SK-N-SH (cell line): ENCODE measurements at regions not wholly inside any gene's neighbourhood (a gene's known extent, or its start where the extent isn't known, plus 50 kb on each side); places are given as distances from the start of the nearest gene placed in this dataset.
"Not testable (repeated sequence)": the region's sequence is repeated elsewhere in the genome, so short reads cannot be mapped to it uniquely, and the experiment has no call there.

Experiments
- CTCF ChIA-PET: fragments of 300-600, 350-600 bp; formaldehyde crosslinking; extraction: SDS; loops from one replicate; lab custom pipeline; 2021; lab: Yijun Ruan, JAX
- POLR2A ChIA-PET: fragments of 350-600 bp; sonication (Branson Sonifier 250); formaldehyde crosslinking; extraction: SDS; loops from one replicate; lab custom pipeline; 2020; ENCODE audit warnings: antibody characterized with exemption, inconsistent platforms; lab: Yijun Ruan, JAX
- DNase-seq: peaks from one replicate; pipeline ENCODE4 v3.0.0; 2012
- H2AFZ ChIP-seq: fragments of 200-600 bp; sonication (generic); 2 replicates; pipeline ENCODE4 v1.8.1; 2016; ENCODE audit warnings: antibody characterized with exemption, mild to moderate bottlenecking, low read depth
- H3F3A ChIP-seq: fragments of 200-600 bp; sonication (generic); replicated peaks from 2 replicates; pipeline ENCODE3; 2016; ENCODE audit warnings: antibody characterized with exemption, mild to moderate bottlenecking; ENCODE audit not compliant: insufficient read depth
- H3K27ac ChIP-seq, 2 experiments: fragments of 200-500 bp in 1 of 2; fragments of 200-600 bp in 1 of 2; sonication (Bioruptor generic) in 1 of 2; sonication (generic), shearing (Covaris generic) in 1 of 2; 2 replicates each; pipeline versions ENCODE4 v1.5.1 to v1.6.1; 2014 to 2016; ENCODE audit warnings: low read depth in 2 of 2, inconsistent platforms in 1 of 2, low read length in 1 of 2, mild to moderate bottlenecking in 1 of 2, mixed read lengths in 1 of 2
- H3K27me3 ChIP-seq: fragments of 200-600 bp; sonication (generic), shearing (Covaris generic); 2 replicates; pipeline ENCODE4 v1.6.1; 2016; ENCODE audit warnings: mixed run types; ENCODE audit not compliant: insufficient read depth
- H3K36me3 ChIP-seq, 2 experiments: fragments of 200-500 bp in 1 of 2; fragments of 200-600 bp in 1 of 2; sonication (Bioruptor generic) in 1 of 2; sonication (generic) in 1 of 2; replicated peaks in 1 of 2; 2 replicates each; pipeline versions ENCODE3 to v1.5.1; 2014 to 2016; ENCODE audit warnings: low read length in 1 of 2, mild to moderate bottlenecking in 1 of 2; ENCODE audit not compliant: insufficient read depth in 2 of 2, control insufficient read depth in 1 of 2
- H3K4me1 ChIP-seq, 2 experiments: fragments of 200-500 bp in 1 of 2; fragments of 200-600 bp in 1 of 2; sonication (Bioruptor generic) in 1 of 2; sonication (generic), shearing (Covaris generic) in 1 of 2; 2 replicates each; pipeline versions ENCODE4 v1.5.1 to v1.6.1; 2014 to 2016; ENCODE audit warnings: low read depth in 1 of 2, low read length in 1 of 2, mixed run types in 1 of 2; ENCODE audit not compliant: insufficient read depth in 2 of 2, control insufficient read depth in 1 of 2
- H3K4me2 ChIP-seq: fragments of 200-600 bp; sonication (generic), shearing (Covaris generic); 2 replicates; pipeline ENCODE4 v1.6.1; 2017; ENCODE audit warnings: mixed run types
- H3K4me3 ChIP-seq, 2 experiments: fragments of 200-500 bp in 1 of 2; fragments of 200-600 bp in 1 of 2; sonication (Bioruptor generic) in 1 of 2; sonication (generic), shearing (Covaris generic) in 1 of 2; 2 replicates each; pipeline versions ENCODE4 v1.5.1 to v1.8.1; 2014 to 2016; ENCODE audit warnings: low read depth in 2 of 2, inconsistent platforms in 1 of 2, low read length in 1 of 2, mild to moderate bottlenecking in 1 of 2, mixed read lengths in 1 of 2, moderate library complexity in 1 of 2
- H3K79me2 ChIP-seq: fragments of 200-600 bp; sonication (generic); 2 replicates; pipeline ENCODE4 v1.8.1; 2017; ENCODE audit warnings: mild to moderate bottlenecking; ENCODE audit not compliant: insufficient read depth
- H3K9ac ChIP-seq: fragments of 200-600 bp; sonication (generic); 2 replicates; pipeline ENCODE4 v1.6.1; 2017; ENCODE audit warnings: mixed run types
- H3K9me2 ChIP-seq: fragments of 200-600 bp; sonication (generic); 2 replicates; pipeline ENCODE4 v1.6.1; 2017; ENCODE audit warnings: mixed run types
- H3K9me3 ChIP-seq: fragments of 200-600 bp; sonication (generic); 2 replicates; pipeline ENCODE4 v1.6.1; 2017; ENCODE audit warnings: mixed run types, mild to moderate bottlenecking, moderate library complexity
- H4K20me1 ChIP-seq: fragments of 200-600 bp; sonication (generic); 2 replicates; pipeline ENCODE4 v1.6.1; 2017; ENCODE audit warnings: mild to moderate bottlenecking, mixed run types; ENCODE audit not compliant: insufficient read depth
- FOXM1 ChIP-seq: IDR thresholded peaks from 2 replicates; pipeline ENCODE4 v1.4.0; 2012; ENCODE audit warnings: low read depth, mild to moderate bottlenecking
- MXI1 ChIP-seq: IDR thresholded peaks from 2 replicates; pipeline ENCODE4 v1.6.1; 2012; ENCODE audit warnings: mild to moderate bottlenecking, low read depth, low read length, improper control_type of control experiment
- POLR2AphosphoS5 ChIP-seq: IDR thresholded peaks from 2 replicates; pipeline ENCODE4 v1.6.1; 2012; ENCODE audit warnings: low read depth, low read length
- RAD21 ChIP-seq: IDR thresholded peaks from 2 replicates; pipeline ENCODE4 v1.6.1; 2012; ENCODE audit warnings: mild to moderate bottlenecking, low read length
- RCOR1 ChIP-seq: fragments of 150-350 bp; IDR thresholded peaks from 2 replicates; pipeline ENCODE4 v1.6.1; 2017; ENCODE audit warnings: antibody characterized with exemption, low read length
- RXRA ChIP-seq: IDR thresholded peaks from 2 replicates; pipeline ENCODE4 v1.4.0; 2012; ENCODE audit warnings: low read depth, mild to moderate bottlenecking, borderline replicate concordance
- USF2 ChIP-seq: fragments of 150-350 bp; IDR thresholded peaks from 2 replicates; pipeline ENCODE4 v1.6.1; 2017; ENCODE audit warnings: antibody characterized with exemption, low read length, low read depth, borderline replicate concordance
- YY1 ChIP-seq: IDR thresholded peaks from 2 replicates; pipeline ENCODE4 v1.4.0; 2012; ENCODE audit warnings: low read depth, mild to moderate bottlenecking
- ZBTB33 ChIP-seq: IDR thresholded peaks from 2 replicates; pipeline ENCODE4 v1.4.0; 2012; ENCODE audit warnings: low read depth, borderline replicate concordance
- WGBS: methylation state at CpG from one replicate; pipeline ENCODE4 v1.1.6; 2017; ENCODE audit warnings: low lambda C conversion rate; 5-methylcytosine and 5-hydroxymethylcytosine counted together

- TF ChIP-seq FOXM1 (no peak), ZBTB33 (no peak), MXI1 (no peak), POLR2AphosphoS5 (no peak), RXRA (no peak), YY1 (no peak), USF2 (no peak)
- WGBS, result 82% methylated on average over 3 of the region's 3 CpGs
- peaks cover 0 to 12% of the 10 kb centered on the region in 2 experiments; a peak in 2 of 4 replicates for H3K4me1 ChIP-seq
- ChIA-PET CTCF (interaction anchor here (1.3 kb wide), 1 partner anchor 59 kb away, joined by 3 read pairs; no protein-coding TSS in a partner anchor), POLR2A (no interaction called here)
- H3K79me2 ChIP-seq, result no peaks in the 10 kb centered on the region
- no peaks in the 10 kb centered on the region for H3K27me3 ChIP-seq
- H2AFZ ChIP-seq, result no peak overlapping the region
- no peak overlapping the region for H3K27ac ChIP-seq
- H3F3A ChIP-seq, result peaks cover 4% of the 10 kb centered on the region
- H3K4me2 ChIP-seq, result no peak overlapping the region
- H4K20me1 ChIP-seq, result no peaks in the 10 kb centered on the region
- DNase-seq, result no peak
- no peak overlapping the region for H3K9ac ChIP-seq
- peaks cover 5% of the 10 kb centered on the region; the same call in 1 of the 2 replicates for H3K9me3 ChIP-seq
- H3K9me2 ChIP-seq, result no peaks in the 10 kb centered on the region
- no peaks in the 10 kb centered on the region for H3K36me3 ChIP-seq
- H3K4me3 ChIP-seq, result no peak overlapping the region
These were observed 80.0 kb downstream of the FHIP1A start for GRCh38 chr4:151488968-151489367.

GRCh38 chr4:151489462-151490203, 80.7 kb downstream of the FHIP1A start:
- peaks cover 12% of the 10 kb centered on the region; the same call in 1 of the 2 replicates for H3K9me3 ChIP-seq
- H3K27me3 ChIP-seq, result no peaks in the 10 kb centered on the region
- no peak for DNase-seq
- ChIA-PET CTCF (interaction anchor here (1.3 kb wide), 1 partner anchor 58 kb away, joined by 3 read pairs; no protein-coding TSS in a partner anchor), POLR2A (no interaction called here)
- H3F3A ChIP-seq, result peaks cover 4% of the 10 kb centered on the region
- no peaks in the 10 kb centered on the region for H3K9me2 ChIP-seq
- peaks cover 0 to 12% of the 10 kb centered on the region in 2 experiments; a peak in 2 of 4 replicates for H3K4me1 ChIP-seq
- H3K79me2 ChIP-seq, result no peaks in the 10 kb centered on the region
- peak; percentile 20; the same call in 1 of the 2 replicates for TF ChIP-seq RAD21
- TF ChIP-seq RCOR1, result no peak
- no peak overlapping the region for H3K9ac ChIP-seq
- WGBS, result 78% methylated on average over 5 of the region's 9 CpGs
- no peaks in the 10 kb centered on the region for H4K20me1 ChIP-seq
- no peak overlapping the region for H3K27ac ChIP-seq
- no peaks in the 10 kb centered on the region for H3K36me3 ChIP-seq
- no peak overlapping the region for H3K4me3 ChIP-seq
- H3K4me2 ChIP-seq, result no peak overlapping the region
- H2AFZ ChIP-seq, result no peak overlapping the region

GRCh38 chr4:151495612-151496011, 86.6 kb downstream of the FHIP1A start:
- H3K4me1 ChIP-seq, H2AFZ ChIP-seq, DNase-seq, H4K20me1 ChIP-seq, CTCF ChIA-PET, H3K27me3 ChIP-seq, POLR2A ChIA-PET, H3K4me3 ChIP-seq, H3K9ac ChIP-seq, H3K4me2 ChIP-seq, H3K36me3 ChIP-seq, H3F3A ChIP-seq, H3K79me2 ChIP-seq, H3K9me2 ChIP-seq, H3K27ac ChIP-seq: not testable (repeated sequence)
- H3K9me3 ChIP-seq, result peaks cover 12% of the 10 kb centered on the region; the same call in 1 of the 2 replicates
- 80% methylated on average over 3 of the region's 3 CpGs for WGBS

GRCh38 chr4:151511548-151511947, 102.6 kb downstream of the FHIP1A start:
- H3K4me2 ChIP-seq, H3K9me2 ChIP-seq, H3K27ac ChIP-seq, H3K36me3 ChIP-seq, POLR2A ChIA-PET, DNase-seq, H3K4me3 ChIP-seq, H3K9me3 ChIP-seq, H3K4me1 ChIP-seq, H3F3A ChIP-seq, H3K27me3 ChIP-seq, H3K9ac ChIP-seq, CTCF ChIA-PET, H2AFZ ChIP-seq, H4K20me1 ChIP-seq, H3K79me2 ChIP-seq: not testable (repeated sequence)
- 96% methylated on average over 4 of the region's 11 CpGs for WGBS
